GM19328 (cell line): ENCODE measurements at regions not wholly inside any gene's neighbourhood (a gene's known extent, or its start where the extent isn't known, plus 50 kb on each side); places are given as distances from the start of the nearest gene placed in this dataset.
"Not testable (repeated sequence)": the region's sequence is repeated elsewhere in the genome, so short reads cannot be mapped to it uniquely, and the experiment has no call there.

ENCODE experiments used
- ATAC-seq: cut with Tn5 transposase; IDR thresholded peaks from one replicate; pipeline ENCODE4 v1.9.1; 2021; ENCODE audit warnings: mild to moderate bottlenecking, moderate library complexity; ENCODE audit not compliant: unreplicated experiment

DNA sequence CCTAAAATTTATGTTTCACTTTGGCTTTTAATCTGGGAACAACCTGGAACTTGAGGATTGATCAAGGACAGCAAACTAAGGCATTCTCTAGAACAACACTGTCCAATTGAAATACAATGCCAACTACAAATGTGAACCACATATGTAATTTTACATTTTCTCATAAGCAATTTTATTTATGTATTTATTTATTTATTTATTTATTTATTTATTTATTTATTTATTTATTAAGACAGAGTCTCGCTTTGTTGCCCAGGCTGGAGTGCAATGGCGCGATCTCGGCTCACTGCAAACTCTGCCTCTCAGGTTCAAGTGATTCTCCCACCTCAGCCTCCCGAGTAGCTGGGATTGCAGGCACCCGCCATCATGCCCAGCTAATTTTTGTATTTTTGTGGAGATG lies 448.7 kb downstream of the BUD13 start:
- not testable (repeated sequence) for ATAC-seq

DNA sequence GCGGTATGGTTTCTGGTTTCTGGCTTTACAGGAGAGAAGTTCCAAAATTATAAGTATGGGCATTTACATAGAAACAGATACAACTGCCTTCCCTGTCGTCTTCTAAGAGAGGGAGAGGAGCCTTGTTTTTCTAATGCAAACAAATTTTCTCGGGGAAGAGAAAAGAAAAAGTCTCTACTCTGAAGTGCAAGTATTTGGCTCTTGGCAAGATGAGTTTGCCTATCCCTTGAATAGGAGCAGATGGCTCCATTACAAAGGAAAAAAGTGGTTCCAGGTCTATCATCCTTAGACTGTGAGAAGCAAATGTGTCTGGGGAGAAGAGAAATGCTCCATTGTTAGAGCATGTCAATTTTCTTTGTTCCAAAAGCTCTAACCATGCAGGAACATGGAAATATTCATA lies 455.6 kb downstream of the BUD13 start:
- no peak for ATAC-seq

DNA sequence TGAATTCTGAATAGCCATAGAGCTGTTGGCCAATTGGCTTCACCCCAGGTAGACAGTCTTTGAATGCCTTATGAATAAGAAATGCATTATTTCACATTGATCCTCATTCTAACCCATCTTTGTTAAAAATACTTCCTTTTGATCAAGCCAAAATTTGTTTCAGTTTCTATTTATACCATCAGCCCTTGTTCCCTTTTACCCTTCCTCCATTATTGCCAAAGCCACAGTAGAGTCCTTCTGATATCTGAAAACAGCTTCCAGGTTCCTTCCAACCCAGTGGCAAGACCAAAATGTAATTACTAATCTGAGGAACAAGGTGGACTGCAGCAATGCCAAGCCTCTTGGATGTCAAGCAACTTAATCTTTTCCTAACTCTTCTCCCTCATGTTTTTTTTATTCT lies 458.8 kb downstream of the BUD13 start:
- no peak for ATAC-seq

DNA sequence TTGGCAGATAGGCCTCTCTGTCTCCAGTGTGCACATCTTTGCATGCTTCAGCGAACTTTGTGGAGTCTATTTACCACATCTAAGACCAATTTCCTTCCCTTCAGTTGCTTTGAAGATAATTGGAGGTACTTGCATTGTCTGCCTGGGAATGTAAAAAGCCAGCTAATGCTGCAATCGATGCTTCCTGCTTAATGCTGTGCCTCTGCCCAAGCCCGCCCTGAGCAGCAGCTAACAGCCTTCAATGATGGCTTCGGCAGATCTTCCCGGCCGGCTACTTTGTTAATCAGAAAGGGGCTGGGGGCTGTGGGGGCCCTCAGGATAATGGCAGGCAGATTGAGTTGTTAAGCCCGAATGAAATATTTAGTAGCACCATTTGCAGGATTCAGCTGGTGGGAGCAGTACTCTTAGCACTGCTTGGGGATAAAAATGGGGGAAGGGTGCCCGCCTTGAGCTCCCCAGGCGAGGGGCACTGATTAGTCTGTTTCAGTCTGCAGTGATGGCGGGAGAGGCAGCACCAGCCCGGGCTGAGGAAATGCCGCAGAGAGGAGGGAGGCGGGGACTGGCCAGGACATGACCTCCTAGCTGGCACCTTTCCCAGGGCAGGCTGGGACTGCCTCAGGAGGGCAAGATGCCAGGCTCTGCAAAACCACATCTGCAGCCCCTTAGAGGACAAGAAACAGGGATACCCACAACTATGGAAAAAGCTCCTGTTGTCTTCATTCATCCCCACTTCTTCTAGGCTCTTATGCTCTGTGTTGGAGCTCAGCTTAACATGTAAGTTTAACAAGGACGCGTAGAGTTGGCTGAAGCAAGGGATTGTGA lies 460.0 kb downstream of the BUD13 start:
- ATAC-seq: no peak

DNA sequence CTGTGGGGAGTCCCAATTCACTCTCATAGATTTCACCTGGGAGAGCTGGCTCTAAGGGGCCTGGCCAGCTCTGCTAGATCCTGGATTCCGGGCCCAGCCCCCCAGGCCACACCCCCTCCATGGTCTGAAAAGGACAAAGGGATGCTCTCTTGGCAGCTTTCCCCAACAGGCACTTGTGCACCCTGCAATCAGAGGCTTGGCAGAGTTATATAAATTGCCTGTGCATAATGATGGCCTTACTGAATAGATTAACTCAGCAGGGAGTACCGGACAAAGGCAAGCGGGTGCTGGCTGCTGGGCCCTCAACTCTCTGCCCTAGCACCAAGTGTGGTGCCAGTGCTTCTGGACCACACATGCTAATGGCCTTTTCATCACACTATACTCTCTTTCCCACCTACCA lies 461.6 kb downstream of the BUD13 start:
- ATAC-seq: no peak

DNA sequence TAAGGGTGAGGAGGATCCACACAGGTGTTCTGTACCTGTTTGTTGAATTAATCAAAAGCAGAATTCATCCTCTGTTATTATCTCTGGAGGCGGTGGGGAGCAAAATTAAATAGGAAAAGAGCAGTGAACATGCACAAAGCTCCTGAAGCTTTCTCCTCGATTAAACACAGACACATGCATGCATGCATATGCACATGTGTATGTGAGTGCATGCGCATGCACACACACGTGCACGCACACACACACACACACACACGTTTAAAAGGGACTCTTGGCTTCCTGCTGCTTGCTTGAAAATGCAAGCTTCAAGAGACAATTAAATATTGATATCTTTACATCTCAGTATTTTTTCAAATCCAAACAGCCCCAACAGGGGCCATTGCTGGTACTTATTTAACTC lies 462.1 kb downstream of the BUD13 start:
- no peak for ATAC-seq

DNA sequence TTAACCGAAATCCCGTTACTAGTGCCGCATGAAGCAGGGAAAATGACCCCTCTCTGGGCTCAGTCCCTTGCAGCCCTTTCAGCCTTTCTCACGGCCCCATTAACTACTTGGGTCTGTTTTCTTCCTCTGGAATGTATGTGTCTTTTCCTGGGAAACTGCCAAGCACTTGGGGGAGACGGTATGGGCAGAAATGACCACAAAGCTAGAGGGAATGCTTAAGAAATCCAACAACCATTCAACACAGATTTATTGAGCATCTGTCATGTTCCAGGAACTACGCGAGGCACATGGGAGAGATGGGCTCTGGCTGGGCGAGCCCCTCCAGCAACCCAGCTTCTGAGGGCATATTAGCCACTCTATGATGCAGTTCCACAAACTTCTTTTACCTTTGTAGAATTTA lies 462.6 kb downstream of the BUD13 start:
- ATAC-seq: no peak

DNA sequence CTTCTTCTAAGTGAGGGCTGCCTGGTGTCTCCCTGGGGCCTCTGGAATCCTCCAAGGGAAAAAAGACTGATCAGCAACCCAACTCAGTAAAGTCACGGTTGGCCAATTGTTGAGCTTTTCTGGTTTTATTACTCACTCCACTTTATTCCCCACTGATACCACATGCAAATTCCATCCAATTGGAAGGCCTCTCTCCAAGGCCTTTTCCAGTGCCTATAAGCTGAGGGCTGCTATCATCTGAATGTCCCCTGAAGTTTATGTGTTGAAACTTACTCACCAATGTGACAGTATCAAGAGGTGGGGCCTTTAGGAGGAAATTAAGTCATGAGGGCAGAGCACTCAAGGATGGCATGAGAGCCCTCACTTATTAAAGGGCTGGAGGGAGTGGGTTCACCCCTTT lies 463.3 kb downstream of the BUD13 start:
- ATAC-seq: no peak

DNA sequence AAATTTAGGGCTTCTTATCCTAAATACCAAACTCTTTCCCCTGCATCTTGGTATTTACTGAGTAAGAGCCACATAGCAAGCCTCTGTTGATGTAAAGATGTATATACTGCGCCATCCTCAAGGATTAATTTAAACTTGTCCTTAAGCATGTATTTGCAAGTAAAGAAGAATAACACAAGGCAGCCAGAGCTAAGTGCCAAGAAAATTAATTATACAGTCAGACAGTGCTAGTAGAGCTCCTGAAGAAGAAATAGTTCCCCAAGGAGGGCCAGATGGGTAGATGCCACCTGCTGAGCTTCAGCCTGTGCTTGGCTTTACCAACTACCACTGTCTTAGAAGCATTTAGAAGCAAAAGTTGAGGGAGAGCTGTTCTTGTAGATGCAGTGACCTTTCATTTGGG lies 470.0 kb downstream of the BUD13 start:
- ATAC-seq: no peak

DNA sequence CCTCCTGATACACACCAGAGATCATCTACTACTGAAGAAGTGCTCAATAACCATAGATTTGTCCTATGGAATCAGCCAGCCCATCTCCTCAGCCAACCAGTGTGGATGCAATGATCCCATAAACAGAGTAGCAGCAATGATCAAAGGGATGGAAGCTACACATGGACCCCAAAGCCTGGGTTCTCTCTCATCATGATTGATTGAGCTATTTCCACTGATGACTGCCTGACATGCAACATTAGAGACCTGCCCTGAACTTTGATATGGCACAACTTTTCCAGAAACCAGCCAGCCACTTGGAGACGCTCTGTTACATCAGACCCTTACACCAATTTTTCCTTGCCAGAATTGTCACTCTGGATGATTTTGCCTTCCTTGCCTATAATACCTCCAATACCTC lies 471.6 kb downstream of the BUD13 start:
- no peak for ATAC-seq

DNA sequence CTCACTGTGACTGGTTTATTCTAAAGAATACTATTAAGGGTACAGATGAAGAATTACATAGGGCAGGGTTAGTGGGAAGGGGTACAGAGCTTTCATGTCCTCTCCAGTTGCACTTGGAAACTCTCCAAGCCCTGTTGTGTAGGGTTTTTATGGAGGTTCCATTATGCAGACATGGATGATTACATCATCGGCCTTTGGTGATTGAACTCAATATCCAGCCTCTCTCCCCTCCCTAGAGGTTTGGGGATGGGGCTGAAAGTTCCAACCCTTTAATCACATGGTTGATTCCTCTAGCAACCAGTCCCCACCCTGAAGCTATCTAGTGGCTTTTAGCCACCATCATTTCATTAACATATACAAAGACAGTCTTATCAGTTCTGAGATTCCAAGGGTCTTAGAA lies 472.6 kb downstream of the BUD13 start:
- no peak for ATAC-seq

DNA sequence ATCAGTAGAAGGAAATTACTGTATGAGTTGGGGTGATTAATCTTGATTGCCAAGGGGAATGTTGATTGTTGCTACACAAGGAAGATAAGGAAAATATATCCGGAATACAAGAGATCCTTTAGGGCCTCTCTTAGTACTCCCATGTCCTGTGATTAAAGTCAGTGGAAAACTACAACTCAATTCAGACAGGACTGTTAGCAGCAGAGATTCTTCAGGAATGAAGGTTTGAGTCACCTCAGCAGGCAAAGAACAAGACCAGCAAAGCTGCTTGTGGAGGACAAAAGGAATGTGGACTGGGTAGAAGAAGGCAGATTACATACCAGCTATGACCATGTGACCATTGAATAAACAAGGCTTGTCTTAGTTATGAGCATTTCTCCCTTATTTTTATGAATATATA lies 478.2 kb downstream of the BUD13 start:
- ATAC-seq: no peak

DNA sequence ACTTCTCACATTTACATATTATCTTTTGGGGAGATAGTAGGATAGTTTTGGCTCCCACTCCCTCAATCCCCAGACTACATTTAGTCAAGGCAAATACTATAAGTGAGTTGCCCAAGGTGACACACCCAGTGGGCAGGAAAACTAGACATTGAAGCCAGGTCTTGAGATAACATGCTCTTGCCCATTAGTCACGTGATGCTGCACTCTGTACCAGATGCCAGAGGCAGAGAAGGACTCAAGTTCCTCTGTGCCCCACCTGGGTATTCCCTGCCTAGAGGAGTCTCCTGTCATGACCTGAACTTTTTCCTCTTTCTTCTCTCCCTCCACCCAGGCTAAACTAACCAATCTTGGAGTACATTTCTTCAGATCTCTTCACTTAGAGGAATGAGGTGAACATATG lies 484.9 kb downstream of the BUD13 start:
- no peak for ATAC-seq

DNA sequence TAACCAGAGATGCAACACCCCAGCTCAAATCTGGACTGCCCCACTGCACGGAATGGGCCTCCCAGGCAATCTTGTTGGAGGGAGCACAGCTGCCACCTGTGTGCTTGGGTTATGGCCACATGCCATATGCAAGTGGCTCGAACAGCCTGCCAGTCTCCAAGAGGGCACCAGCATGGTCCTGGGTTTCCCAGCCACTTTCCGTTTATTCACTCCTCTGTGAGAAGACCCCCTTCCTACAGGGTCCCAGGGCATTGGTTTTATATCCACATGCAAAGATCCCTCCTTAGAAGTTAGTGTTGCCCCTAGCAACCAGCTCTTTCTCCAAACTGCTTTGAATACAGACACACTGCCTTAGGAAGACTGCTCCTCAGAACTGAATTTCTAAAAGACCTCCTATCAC lies 487.8 kb downstream of the BUD13 start:
- ATAC-seq: no peak

DNA sequence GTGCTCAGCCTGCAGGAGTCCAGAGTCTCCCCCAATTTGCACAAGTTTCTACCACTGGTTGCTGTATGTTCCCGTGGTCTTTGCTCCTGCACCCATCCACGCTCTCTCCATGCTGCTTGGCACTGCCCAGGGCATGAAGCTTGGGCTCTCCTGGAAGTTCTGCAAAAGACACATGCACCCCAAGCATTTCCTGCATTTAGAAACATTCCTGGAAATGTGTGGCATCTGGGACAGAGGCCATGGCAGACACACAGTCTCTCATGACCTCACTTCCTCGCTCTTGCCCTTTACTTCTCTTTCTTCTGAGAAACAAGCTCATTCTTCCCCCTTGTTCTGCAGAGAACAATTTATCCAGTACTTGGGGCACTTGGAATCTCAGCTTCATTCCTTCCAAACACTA lies 489.5 kb downstream of the BUD13 start:
- ATAC-seq: no peak

DNA sequence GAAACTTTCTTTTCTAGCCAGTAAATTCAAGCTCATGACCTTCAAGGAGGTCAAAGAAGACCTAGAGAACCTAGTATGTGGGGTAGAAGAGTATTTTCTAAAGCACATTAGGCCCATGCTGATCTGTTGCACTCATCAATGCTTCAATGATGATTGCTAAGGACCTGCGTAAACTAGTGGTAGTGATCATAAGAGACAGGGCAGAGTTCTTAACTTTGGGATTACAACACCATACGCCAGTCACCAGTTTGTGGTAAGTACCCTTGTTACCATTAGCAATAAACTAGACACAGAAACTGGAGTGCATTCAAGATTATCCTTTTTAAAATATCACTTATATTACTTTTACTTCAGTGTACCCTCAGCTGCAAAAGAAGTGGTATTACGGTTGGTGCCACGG lies 490.3 kb downstream of the BUD13 start:
- no peak for ATAC-seq

DNA sequence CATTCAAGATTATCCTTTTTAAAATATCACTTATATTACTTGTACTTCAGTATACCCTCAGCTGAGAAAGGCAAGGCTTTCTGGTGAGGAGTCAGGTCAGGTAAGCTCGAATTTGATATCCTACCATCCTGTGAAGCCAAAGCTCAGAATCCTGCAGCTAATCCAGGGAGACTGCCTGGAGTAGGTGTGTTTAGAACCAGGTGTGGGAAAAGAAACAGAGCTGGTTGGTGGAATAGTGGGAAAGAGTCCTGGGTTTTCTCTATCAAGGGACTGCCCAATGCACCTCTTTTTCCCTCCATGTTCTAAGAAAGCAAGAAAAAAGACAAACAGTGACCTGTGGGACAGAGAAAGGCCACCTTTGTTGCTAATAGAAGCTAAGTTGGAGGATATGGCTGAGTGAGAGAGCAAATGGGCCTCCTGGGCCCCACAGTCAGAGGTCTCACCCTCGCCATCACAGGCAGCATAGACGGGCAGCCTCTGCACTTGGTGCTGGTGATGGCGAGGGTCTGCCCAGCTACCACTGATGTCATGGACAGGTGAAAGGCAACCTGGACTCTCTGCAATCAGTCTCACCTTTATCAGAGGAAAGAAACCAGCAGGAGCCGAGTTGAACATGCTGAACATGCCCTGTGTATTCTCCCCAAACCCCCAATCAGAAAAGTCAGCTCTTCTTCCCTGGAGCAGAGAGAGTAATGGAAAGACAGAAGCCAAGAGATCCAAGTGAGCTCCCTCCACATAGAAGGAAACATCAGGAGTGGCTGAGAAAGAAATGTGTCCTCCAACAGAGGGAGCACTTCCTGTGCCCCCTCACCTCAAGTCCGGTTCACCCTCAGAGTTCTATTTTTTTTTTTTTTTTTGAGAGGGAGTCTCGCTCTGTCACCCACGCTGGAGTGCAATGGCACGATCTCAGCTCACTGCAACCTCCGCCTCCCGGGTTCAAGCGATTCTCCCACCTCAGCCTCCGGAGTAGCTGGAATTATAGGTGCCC lies 491.3 kb downstream of the BUD13 start:
- no peak for ATAC-seq

DNA sequence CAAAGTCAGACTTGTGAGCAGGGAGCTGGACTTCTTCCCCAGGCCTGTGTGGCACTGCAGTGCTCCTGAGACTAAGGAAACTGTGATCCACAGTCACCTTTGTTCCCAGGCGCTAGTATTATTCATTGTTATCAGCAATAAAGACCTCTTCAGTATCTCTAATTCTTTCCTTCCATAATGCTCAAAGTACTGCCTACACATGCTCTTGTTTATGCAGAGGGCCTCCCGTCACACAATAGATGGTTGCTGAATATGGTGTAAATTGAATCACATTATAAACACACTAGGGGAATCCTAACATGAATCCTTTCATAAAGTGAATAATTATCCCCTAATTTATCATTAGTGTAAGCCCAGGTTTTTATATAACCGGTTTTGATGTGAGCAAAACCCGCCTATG lies 493.3 kb downstream of the BUD13 start:
- ATAC-seq: no peak

DNA sequence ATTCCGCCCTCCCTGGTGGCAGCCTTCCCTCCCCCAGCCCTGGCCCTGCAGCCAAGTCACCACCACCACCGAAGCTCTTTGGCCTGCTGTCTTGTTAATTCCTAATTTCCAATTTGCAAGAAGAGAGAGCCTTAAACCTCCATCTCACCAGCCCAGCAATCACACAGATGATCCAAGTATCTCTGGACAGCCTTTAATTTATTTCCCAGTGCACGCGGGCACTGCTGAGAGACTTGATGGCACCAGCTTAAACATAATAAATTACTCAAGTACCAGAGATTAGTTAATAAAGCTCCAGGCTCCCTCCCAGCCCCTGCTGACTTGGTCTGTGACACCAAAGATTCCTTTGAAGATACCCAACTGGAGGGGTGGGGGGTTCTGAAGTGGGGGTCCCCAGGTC lies 494.7 kb downstream of the BUD13 start:
- ATAC-seq: no peak

DNA sequence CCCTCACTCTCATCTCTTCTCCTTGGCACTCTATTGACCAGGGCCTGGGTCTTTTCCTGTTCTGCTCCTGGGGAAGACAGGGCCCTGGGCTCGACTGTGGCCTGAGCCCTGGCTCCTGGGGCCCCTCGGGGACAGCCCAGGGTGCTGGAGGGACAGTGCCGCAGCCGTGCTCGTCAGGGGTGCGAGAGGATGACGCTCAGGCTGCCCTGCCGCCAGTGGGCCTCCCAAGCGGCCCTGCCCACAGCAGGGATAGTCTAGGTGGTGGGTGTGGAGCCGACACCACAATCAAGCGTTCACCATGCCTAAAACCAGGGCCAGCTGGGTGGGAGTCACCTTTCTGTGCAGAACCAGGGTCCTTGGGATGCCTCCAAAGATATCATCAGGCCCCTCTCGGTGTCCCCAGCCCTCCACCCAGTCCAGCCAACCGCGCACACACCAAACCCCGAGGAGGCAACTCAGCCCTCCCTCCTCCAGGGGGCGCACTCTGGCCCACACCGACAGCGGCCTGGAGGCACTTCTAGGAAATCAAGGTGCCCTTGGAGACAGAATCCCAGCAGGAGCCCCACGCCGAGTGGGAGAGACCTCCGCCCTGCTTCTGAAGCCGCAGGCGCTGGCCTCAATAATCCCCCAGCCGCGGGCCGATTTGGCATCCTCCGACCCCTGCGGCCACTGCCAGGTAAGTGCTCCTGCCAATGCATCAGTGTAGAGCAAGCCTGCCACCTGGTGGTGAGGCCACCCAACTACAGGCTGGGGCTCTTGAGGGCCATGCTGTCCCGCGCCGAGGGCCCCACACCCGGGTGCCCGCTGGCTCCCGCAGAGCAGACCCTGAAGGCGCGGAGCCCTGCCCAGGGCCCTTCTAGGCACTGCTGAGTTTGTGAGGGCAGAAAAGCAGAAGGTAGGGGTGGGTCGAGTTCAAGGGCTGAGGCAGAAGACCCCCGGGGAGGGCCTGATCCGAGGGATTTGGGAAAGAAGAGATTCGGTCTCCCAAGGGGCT lies 496.4 kb downstream of the BUD13 start:
- ATAC-seq: no peak

DNA sequence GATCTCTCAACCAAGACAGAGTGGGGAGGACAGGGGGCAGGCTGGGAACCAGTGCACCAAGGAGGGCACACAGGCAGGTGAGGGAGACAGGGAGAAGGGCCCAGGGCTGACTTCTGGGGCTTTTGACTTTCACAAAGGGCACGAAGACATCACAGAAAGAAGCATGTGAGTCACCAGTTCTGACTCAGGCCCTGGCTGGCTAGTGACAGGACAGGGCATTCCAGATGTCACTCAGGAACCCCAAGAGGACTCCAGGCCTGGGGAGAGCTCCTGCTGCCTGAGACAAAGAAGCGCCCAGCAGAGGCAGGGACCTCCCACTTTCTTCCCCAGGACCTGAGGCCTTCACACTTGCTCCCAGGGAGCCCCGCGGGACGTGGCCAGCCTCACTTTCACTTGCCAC lies 497.2 kb downstream of the BUD13 start:
- no peak for ATAC-seq
